ENCODE measurements at regions not wholly inside any gene's neighbourhood (a gene's known extent, or its start where the extent isn't known, plus 50 kb on each side); places are given as distances from the start of the nearest gene placed in this dataset.

GRCh38 chr18:21958707-21959450 is 210.5 kb upstream of the GATA6 start:
- SMC1A ChIA-PET (ENCODE audit: uncharacterized antibody, unreplicated experiment), result no interaction called here
- no peak overlapping the region for H3K4me3 ChIP-seq
- ATAC-seq, result no peak
- no peaks in the 10 kb centered on the region for H3K79me2 ChIP-seq (ENCODE audit: control insufficient read depth, insufficient read depth, low read length)
- no peaks in the 10 kb centered on the region; a peak in 1 of 4 replicates for H3K27me3 ChIP-seq (replicated peaks in 1 of 2; ENCODE audit: control insufficient read depth in 2 of 2, insufficient read depth in 2 of 2, low read length in 1 of 2)
- in situ Hi-C loops (cut with MboI), result loop anchor here (5.0 to 10.0 kb wide), 3 partner anchors 62 to 764 kb away; no protein-coding TSS in a partner anchor
- no peak overlapping the region for H3K4me2 ChIP-seq (ENCODE audit: control insufficient read depth, insufficient read depth)
- CTCF ChIA-PET, result interaction anchor here (2.2 to 4.5 kb wide), 2 partner anchors 470 to 764 kb away, joined by 5 to 16 read pairs; no protein-coding TSS in a partner anchor
- no TSS peak for BruUV-seq (replicated peaks)
- FAIRE-seq, result no peak
- no peaks in the 10 kb centered on the region for H3K9me3 ChIP-seq (replicated peaks; ENCODE audit: control insufficient read depth, insufficient read depth, low read length)
- 17% methylated on average over 5 of the region's 5 CpGs for WGBS (ENCODE audit: insufficient coverage, insufficient replicate concordance, low lambda C conversion rate, missing lambda C conversion rate)
- RAD21 ChIA-PET (ENCODE audit: unreplicated experiment), result no interaction called here
- no peaks in the 10 kb centered on the region for H4K20me1 ChIP-seq (ENCODE audit: control insufficient read depth, insufficient read depth)
- POLR2A ChIA-PET, result no interaction called here
- DNase-seq (ENCODE audit: low read depth, low spot score), result no peak
- no peak overlapping the region for H2AFZ ChIP-seq (ENCODE audit: control insufficient read depth, low read depth, low read length)
- intact Hi-C loops (cut with micrococcal nuclease; ENCODE audit: unreplicated experiment), result loop anchor here (5.0 kb wide), 1 partner anchor 137 kb away; no protein-coding TSS in a partner anchor
- no peak overlapping the region for H3K27ac ChIP-seq (ENCODE audit: control insufficient read depth, insufficient read depth)
- H3K4me1 ChIP-seq (ENCODE audit: control insufficient read depth, insufficient read depth, low read length), result no peaks in the 10 kb centered on the region
- H3K9ac ChIP-seq (ENCODE audit: control insufficient read depth, insufficient read depth, low read length), result no peak overlapping the region
- H3K36me3 ChIP-seq (ENCODE audit: control insufficient read depth in 2 of 2, insufficient read depth in 2 of 2, low read length in 1 of 2), result no peaks in the 10 kb centered on the region
- TF ChIP-seq NKRF (conservative IDR thresholded peaks at IDR 0.05), result no peak
- TF ChIP-seq IKZF1 (conservative IDR thresholded peaks at IDR 0.05), result no peak
- TF ChIP-seq CHD4 (IDR thresholded peaks at IDR 0.05), result no peak
- TF ChIP-seq SREBF1 (IDR thresholded peaks at IDR 0.05; ENCODE audit: low read length), result no peak
- TF ChIP-seq, protein P1, sequence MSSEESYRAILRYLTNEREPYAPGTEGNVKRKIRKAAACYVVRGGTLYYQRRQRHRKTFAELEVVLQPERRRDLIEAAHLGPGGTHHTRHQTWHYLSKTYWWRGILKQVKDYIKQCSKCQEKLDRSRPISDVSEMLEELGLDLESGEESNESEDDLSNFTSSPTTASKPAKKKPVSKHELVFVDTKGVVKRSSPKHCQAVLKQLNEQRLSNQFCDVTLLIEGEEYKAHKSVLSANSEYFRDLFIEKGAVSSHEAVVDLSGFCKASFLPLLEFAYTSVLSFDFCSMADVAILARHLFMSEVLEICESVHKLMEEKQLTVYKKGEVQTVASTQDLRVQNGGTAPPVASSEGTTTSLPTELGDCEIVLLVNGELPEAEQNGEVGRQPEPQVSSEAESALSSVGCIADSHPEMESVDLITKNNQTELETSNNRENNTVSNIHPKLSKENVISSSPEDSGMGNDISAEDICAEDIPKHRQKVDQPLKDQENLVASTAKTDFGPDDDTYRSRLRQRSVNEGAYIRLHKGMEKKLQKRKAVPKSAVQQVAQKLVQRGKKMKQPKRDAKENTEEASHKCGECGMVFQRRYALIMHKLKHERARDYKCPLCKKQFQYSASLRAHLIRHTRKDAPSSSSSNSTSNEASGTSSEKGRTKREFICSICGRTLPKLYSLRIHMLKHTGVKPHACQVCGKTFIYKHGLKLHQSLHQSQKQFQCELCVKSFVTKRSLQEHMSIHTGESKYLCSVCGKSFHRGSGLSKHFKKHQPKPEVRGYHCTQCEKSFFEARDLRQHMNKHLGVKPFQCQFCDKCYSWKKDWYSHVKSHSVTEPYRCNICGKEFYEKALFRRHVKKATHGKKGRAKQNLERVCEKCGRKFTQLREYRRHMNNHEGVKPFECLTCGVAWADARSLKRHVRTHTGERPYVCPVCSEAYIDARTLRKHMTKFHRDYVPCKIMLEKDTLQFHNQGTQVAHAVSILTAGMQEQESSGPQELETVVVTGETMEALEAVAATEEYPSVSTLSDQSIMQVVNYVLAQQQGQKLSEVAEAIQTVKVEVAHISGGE (CRISPR knock-in tag; IDR thresholded peaks at IDR 0.05), result no peak
- no peak for TF ChIP-seq MEF2A (IDR thresholded peaks at IDR 0.05; ENCODE audit: insufficient read depth, low read depth, low read length)
- TF ChIP-seq NR2C1 (IDR thresholded peaks at IDR 0.05), result no peak
- TF ChIP-seq GATAD2B (conservative IDR thresholded peaks at IDR 0.05; ENCODE audit: low read depth), result no peak
- TF ChIP-seq IRF5 (IDR thresholded peaks at IDR 0.05; ENCODE audit: borderline replicate concordance), result no peak
- no peak for TF ChIP-seq SP1 (IDR thresholded peaks at IDR 0.05; ENCODE audit: low read depth, low read length)
- TF ChIP-seq RB1 (IDR thresholded peaks at IDR 0.05; ENCODE audit: borderline replicate concordance), result no peak
- TF ChIP-seq EGR1 (IDR thresholded peaks at IDR 0.05; ENCODE audit: borderline replicate concordance in 1 of 2, low read depth in 2 of 2, low read length in 2 of 2), result no peak
- TF ChIP-seq ZBTB40 (IDR thresholded peaks at IDR 0.05; ENCODE audit: borderline replicate concordance), result no peak
